GM12891 (cell line): ENCODE measurements at regions not wholly inside any gene's neighbourhood (a gene's known extent, or its start where the extent isn't known, plus 50 kb on each side); places are given as distances from the start of the nearest gene placed in this dataset.
"Not testable (repeated sequence)": the region's sequence is repeated elsewhere in the genome, so short reads cannot be mapped to it uniquely, and the experiment has no call there.

ENCODE experiments used
- DNase-seq: peaks from one replicate; pipeline ENCODE4 v3.0.0; 2011; ENCODE audit warnings: low spot score; ENCODE audit not compliant: insufficient read length
- FAIRE-seq: peaks from 2 replicates; lab custom pipeline; 2011; peaks lifted over from hg19 to GRCh38; lab: Jason Lieb, UNC
- PAX5 ChIP-seq: IDR thresholded peaks from 2 replicates; pipeline ENCODE4 v1.6.1; 2011; ENCODE audit warnings: low read length, moderate library complexity, mild to moderate bottlenecking; ENCODE audit not compliant: insufficient read depth, severe bottlenecking
- POLR2A ChIP-seq: IDR thresholded peaks from 2 replicates; pipeline ENCODE4 v1.6.1; 2011; ENCODE audit warnings: low read depth, low read length, control low read depth
- POLR2AphosphoS5 ChIP-seq: IDR thresholded peaks from 2 replicates; pipeline ENCODE4 v1.6.1; 2011; ENCODE audit warnings: low read depth, low read length, control low read depth
- POU2F2 ChIP-seq: IDR thresholded peaks from 2 replicates; pipeline ENCODE4 v1.6.1; 2011; ENCODE audit warnings: low read depth, mild to moderate bottlenecking, control low read depth, low read length, moderate library complexity
- SPI1 ChIP-seq: IDR thresholded peaks from 2 replicates; pipeline ENCODE4 v1.6.1; 2011; ENCODE audit warnings: low read depth, low read length, control low read depth
- TAF1 ChIP-seq: IDR thresholded peaks from 2 replicates; pipeline ENCODE4 v1.6.1; 2011; ENCODE audit warnings: low read depth, low read length, control low read depth

- DNase-seq: no peak
- no peak for FAIRE-seq
- no peak for TF ChIP-seq POLR2A
- TF ChIP-seq SPI1: no peak
- no peak for TF ChIP-seq POLR2AphosphoS5
Observed at GRCh38 chr6:115617031-115617430, 443.7 kb downstream of the FRK start.

- TF ChIP-seq POLR2A (no peak), POU2F2 (no peak), PAX5 (no peak), POLR2AphosphoS5 (no peak), TAF1 (no peak), SPI1 (no peak)
- DNase-seq: no peak
- FAIRE-seq: no peak
Observed at GRCh38 chr6:115613488-115613887, 447.2 kb downstream of the FRK start.

- FAIRE-seq (no peak), DNase-seq (no peak)
- no peak for TF ChIP-seq POLR2A
- no peak for TF ChIP-seq POU2F2
- no peak for TF ChIP-seq POLR2AphosphoS5
- TF ChIP-seq SPI1: no peak
- no peak for TF ChIP-seq PAX5
- TF ChIP-seq TAF1: no peak
Observed at GRCh38 chr6:115612796-115613479, 447.8 kb downstream of the FRK start.

GRCh38 chr6:115612216-115612615 is 448.5 kb downstream of the FRK start:
- no peak for DNase-seq
- TF ChIP-seq SPI1 (no peak), PAX5 (no peak), POLR2AphosphoS5 (no peak), POU2F2 (no peak), POLR2A (no peak), TAF1 (no peak)
- FAIRE-seq: no peak

GRCh38 chr6:115610696-115611095 is 450.0 kb downstream of the FRK start:
- FAIRE-seq (no peak), DNase-seq (no peak)
- TF ChIP-seq POLR2A: no peak
- TF ChIP-seq TAF1: no peak
- TF ChIP-seq POU2F2: no peak
- TF ChIP-seq PAX5: no peak
- no peak for TF ChIP-seq SPI1

DNA sequence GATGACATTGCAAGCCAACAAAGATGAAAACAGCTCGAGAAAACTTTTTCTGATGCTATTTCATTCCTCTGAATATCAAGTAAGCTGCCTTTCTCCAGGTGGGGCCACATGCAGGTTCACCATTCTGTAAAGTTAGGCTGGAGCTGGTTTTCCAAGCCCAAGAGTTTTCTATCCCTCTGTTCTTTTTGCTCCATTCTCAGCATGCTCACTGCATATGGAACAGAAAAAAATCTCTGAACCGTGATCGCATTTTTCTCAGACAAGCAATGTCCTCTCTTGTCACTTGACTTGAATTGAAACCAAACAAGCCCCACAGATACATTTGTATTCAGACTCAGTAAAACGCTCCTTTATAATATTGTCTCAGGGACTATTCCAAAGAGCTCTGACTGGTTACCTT is 451.6 kb downstream of the FRK start:
- no peak for DNase-seq
- TF ChIP-seq POLR2AphosphoS5 (no peak), PAX5 (no peak), TAF1 (no peak), POU2F2 (no peak), SPI1 (no peak), POLR2A (no peak)
- no peak for FAIRE-seq

- FAIRE-seq: no peak
- DNase-seq: no peak
- TF ChIP-seq TAF1 (no peak), POLR2AphosphoS5 (no peak), POU2F2 (no peak), PAX5 (no peak), POLR2A (no peak), SPI1 (no peak)
Observed at GRCh38 chr6:115602466-115602865, 458.2 kb downstream of the FRK start.

- DNase-seq (no peak), FAIRE-seq (no peak)
- TF ChIP-seq TAF1: no peak
- TF ChIP-seq SPI1: no peak
Observed at GRCh38 chr6:115601509-115601908, 459.2 kb downstream of the FRK start.

GRCh38 chr6:115601064-115601463 is 459.6 kb downstream of the FRK start:
- no peak for DNase-seq
- no peak for TF ChIP-seq SPI1
- no peak for TF ChIP-seq POU2F2
- TF ChIP-seq POLR2AphosphoS5: no peak
- TF ChIP-seq TAF1: no peak
- no peak for TF ChIP-seq PAX5
- no peak for TF ChIP-seq POLR2A
- no peak for FAIRE-seq

DNA sequence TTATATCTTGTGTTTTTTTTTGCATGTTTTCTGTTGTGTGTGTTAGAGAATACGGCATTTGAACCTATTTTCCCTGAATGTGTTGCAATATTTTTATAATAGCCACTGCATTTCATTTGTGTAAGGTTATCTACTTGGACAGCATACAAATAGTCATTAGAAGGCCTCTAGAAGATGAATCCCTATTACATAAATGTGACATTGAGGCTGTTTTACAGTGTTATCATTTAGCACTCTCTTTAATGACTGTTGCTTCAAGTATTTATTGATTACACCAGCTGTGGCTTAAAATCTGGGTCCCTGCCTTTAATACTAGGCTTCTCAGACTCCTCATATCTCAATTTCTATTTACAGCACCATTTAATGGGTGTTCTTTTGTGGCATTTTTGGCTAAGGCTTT is 465.8 kb downstream of the FRK start:
- TF ChIP-seq POU2F2 (no peak), POLR2AphosphoS5 (no peak), TAF1 (no peak), PAX5 (no peak), POLR2A (no peak), SPI1 (no peak)
- FAIRE-seq (no peak), DNase-seq (no peak)

- no peak for DNase-seq
- no peak for FAIRE-seq
- TF ChIP-seq SPI1 (no peak), POLR2A (no peak), POLR2AphosphoS5 (no peak), POU2F2 (no peak), PAX5 (no peak), TAF1 (no peak)
Observed at GRCh38 chr6:115592025-115592424, 468.7 kb downstream of the FRK start.

GRCh38 chr6:115589072-115589471 is 471.6 kb downstream of the FRK start:
- not testable (repeated sequence) for DNase-seq, FAIRE-seq
